Fibroblast of the aortic adventitia (primary cell): ENCODE measurements at regions not wholly inside any gene's neighbourhood (a gene's known extent, or its start where the extent isn't known, plus 50 kb on each side); places are given as distances from the start of the nearest gene placed in this dataset.

ENCODE experiments used
- DNase-seq: peaks from one replicate; pipeline ENCODE4 v3.0.0-alpha.2; 2010; ENCODE audit warnings: low read depth
- H3K4me3 ChIP-seq: 2 replicates; pipeline ENCODE4 v1.5.1; 2011; ENCODE audit warnings: low read depth, mild to moderate bottlenecking, control low read depth, low read length, moderate library complexity
- TF ChIP-seq, protein P1 (sequence below): IDR thresholded peaks from 2 replicates; pipeline ENCODE4 v1.5.1; 2011; ENCODE audit warnings: mild to moderate bottlenecking, low read length, control low read depth, inconsistent platforms; ENCODE audit not compliant: insufficient read depth

DNA sequence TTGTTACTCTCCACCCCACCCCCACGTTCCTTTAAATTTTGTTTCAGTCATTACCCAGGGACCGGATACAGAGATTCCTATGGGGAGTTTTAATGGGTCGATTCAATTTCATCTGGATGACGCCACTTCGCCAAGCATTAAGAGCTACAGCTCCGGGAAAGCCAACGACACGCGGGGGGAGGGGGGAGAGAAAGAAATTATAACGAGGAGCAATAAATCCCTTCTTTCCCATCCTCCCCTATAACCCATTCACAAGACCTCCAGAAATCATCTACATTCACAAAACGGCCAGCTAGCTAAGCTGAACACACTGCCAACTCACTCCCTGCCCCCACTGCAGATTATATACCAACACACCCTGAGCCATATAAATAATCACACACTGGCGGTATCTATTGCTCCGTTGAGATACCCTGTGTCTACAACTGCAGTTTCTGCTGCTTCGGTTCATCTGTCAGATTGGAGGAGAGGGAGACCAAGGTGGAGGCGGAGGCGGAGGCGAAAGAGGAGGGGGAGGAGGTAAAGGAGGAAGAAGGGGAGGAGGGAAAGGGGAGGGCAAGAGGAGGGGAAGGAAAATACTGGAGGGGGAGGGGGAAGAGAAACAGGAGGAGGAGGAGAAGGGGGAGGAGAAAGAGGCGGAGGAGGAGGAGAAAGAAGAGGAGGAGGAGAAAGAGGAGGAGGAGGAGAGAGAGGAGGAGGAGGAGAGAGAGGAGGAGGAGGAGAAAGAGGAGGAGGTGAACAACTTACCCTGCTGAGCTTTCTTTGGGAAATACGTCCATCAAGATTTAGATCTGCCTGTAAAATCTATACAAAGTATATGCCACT lies 113.9 kb upstream of the VAMP7 start:
- DNase-seq: peak; percentile 67
- H3K4me3 ChIP-seq: peak overlapping the region; percentile 64
- TF ChIP-seq, protein P1, sequence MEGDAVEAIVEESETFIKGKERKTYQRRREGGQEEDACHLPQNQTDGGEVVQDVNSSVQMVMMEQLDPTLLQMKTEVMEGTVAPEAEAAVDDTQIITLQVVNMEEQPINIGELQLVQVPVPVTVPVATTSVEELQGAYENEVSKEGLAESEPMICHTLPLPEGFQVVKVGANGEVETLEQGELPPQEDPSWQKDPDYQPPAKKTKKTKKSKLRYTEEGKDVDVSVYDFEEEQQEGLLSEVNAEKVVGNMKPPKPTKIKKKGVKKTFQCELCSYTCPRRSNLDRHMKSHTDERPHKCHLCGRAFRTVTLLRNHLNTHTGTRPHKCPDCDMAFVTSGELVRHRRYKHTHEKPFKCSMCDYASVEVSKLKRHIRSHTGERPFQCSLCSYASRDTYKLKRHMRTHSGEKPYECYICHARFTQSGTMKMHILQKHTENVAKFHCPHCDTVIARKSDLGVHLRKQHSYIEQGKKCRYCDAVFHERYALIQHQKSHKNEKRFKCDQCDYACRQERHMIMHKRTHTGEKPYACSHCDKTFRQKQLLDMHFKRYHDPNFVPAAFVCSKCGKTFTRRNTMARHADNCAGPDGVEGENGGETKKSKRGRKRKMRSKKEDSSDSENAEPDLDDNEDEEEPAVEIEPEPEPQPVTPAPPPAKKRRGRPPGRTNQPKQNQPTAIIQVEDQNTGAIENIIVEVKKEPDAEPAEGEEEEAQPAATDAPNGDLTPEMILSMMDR: no peak

GRCh38 chrX:155766321-155766720 lies 114.8 kb upstream of the VAMP7 start:
- TF ChIP-seq, protein P1: no peak
- no peak for DNase-seq
- no peak overlapping the region for H3K4me3 ChIP-seq

- DNase-seq: no peak
- TF ChIP-seq, protein P1: no peak
- no peak overlapping the region for H3K4me3 ChIP-seq
Observed at GRCh38 chrX:155761185-155761584, 120.0 kb upstream of the VAMP7 start.

- TF ChIP-seq, protein P1: no peak
- H3K4me3 ChIP-seq: no peak overlapping the region
- no peak for DNase-seq
Observed at GRCh38 chrX:155757046-155757759, 123.9 kb upstream of the VAMP7 start.

DNA sequence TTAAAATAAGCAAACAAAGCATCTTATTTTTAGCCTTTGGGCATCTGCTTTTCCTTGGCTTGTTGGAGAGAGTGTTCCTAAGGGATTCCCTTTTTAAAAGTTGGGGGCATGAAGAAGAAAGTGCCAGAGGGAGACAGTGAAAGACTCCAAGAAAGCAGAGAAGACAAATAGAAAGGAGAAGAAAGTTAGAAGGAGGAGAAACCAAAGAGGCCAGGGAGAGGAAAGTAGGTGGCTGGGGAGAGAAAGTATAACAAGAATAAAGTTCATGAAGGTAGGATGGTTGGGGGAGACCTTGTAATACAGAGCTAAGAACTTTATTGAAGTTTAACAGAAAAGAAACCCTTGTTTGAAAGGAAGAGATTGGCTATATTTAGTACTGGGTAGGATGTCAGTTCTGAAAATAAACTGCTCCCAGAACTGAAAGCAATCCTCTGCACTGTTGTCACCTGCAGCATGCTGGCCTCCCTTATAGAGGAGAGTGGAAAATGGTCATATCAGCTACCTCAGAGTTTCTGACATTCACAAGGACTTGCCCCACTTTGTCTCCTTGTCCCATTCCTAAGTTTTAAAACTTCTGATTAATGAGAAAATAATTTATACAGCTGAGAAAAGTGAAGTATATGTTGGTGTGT lies 125.3 kb upstream of the VAMP7 start:
- TF ChIP-seq, protein P1: no peak
- no peak for DNase-seq
- H3K4me3 ChIP-seq: no peak overlapping the region

DNA sequence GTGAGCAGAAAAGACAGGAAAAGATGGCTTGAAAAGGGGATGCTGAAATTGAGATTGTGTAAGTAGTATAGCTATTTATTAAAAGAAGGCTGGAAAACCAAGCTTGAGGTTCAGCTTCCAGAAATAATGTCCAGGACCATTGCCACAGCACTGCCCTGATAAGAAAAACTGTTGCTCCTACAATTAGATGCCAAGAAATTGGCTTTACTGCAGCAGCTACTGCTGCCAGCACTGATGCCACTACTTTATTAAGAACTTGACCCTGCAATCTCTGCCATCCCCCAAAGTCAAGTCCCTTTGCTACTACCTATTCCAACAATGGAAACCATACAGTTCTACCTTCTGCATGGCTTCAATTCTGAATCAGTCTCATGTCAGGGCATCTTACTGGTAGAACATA lies 130.0 kb upstream of the VAMP7 start:
- H3K4me3 ChIP-seq: no peak overlapping the region
- TF ChIP-seq, protein P1: no peak
- DNase-seq: no peak
